Activated CD4-positive, alpha-beta T cell treated with anti-CD3 and anti-CD28 coated beads, Interleukin-2, amount 10 ng/mL, durations not matched to agents 24 days and 14 days (primary cell): ENCODE measurements at regions not wholly inside any gene's neighbourhood (a gene's known extent, or its start where the extent isn't known, plus 50 kb on each side); places are given as distances from the start of the nearest gene placed in this dataset.

Source experiments
- DNase-seq: peaks from one replicate; pipeline ENCODE4 v3.0.0; 2022
- H3K27ac Mint-ChIP-seq: one replicate; pipeline ENCODE4 v1.8.0; 2022; ENCODE audit warnings: mild to moderate bottlenecking, mixed read lengths
- H3K27me3 Mint-ChIP-seq: one replicate; pipeline ENCODE4 v1.8.0; 2022; ENCODE audit warnings: mixed read lengths
- H3K36me3 Mint-ChIP-seq: one replicate; pipeline ENCODE4 v1.8.0; 2022; ENCODE audit warnings: low read depth, mild to moderate bottlenecking, mixed read lengths
- H3K4me1 Mint-ChIP-seq: one replicate; pipeline ENCODE4 v1.8.0; 2021; ENCODE audit warnings: mixed read lengths
- H3K4me3 Mint-ChIP-seq: one replicate; pipeline ENCODE4 v1.8.0; 2022; ENCODE audit warnings: mild to moderate bottlenecking, moderate library complexity, mixed read lengths
- H3K9me3 Mint-ChIP-seq: one replicate; pipeline ENCODE4 v1.8.0; 2021; ENCODE audit warnings: mixed read lengths
- intact Hi-C: fragments of 100-400 bp; cut with micrococcal nuclease; formaldehyde crosslinking; loops from one replicate; pipeline ENCODE4 v1.15.1; 2023

GRCh38 chr3:127392156-127392490 is 104.3 kb upstream of the PRR20G start:
- intact Hi-C loops: no loop called here
- Mint-ChIP-seq H3K36me3 (no peaks in the 10 kb centered on the region), H3K9me3 (no peaks in the 10 kb centered on the region), H3K4me1 (no peaks in the 10 kb centered on the region), H3K4me3 (no peak overlapping the region), H3K27me3 (peaks cover 7% of the 10 kb centered on the region), H3K27ac (no peak overlapping the region)
- no peak for DNase-seq

GRCh38 chr3:127391436-127392155 is 103.8 kb upstream of the PRR20G start:
- Mint-ChIP-seq H3K36me3 (no peaks in the 10 kb centered on the region), H3K27ac (no peak overlapping the region), H3K27me3 (peaks cover 6% of the 10 kb centered on the region), H3K4me3 (no peak overlapping the region), H3K4me1 (no peaks in the 10 kb centered on the region), H3K9me3 (no peaks in the 10 kb centered on the region)
- intact Hi-C loops: no loop called here
- DNase-seq: no peak

DNA sequence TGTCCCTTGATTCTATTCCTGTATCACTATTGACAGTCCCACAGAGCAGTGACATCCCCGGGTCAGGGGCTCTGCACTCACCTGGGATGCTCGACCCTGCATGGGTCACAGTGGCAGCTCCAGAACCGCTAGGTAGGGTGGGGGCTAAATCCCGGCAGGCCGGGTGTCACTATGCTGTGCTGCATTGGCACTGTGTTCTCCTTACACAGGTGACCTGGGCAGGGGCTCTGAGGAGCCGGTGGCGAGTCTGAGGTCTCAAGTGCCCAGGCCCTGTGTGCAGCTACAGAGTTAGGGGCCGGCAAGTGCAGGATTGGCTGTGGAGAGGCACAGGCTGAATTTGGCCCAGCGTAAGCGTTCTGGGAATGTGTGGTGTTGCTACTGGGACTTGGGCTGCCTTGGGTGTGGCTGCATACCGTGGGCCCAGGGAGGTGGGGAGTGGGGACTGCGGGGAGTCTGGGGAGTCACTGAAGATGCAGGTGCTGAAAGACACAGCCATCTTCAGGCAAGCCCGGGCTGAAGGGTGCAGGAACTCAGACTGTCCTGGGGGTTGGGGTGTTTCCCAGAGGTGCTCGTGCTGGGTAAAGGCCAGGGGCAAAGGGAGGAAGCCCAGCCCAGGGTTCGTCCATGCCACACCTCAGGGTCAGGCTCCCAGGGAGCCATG is 102.6 kb upstream of the PRR20G start:
- intact Hi-C loops: no loop called here
- no peak for DNase-seq

GRCh38 chr3:127389913-127390312 is 102.1 kb upstream of the PRR20G start:
- Mint-ChIP-seq H3K4me3 (no peak overlapping the region), H3K36me3 (no peaks in the 10 kb centered on the region), H3K4me1 (no peaks in the 10 kb centered on the region), H3K9me3 (no peaks in the 10 kb centered on the region), H3K27ac (no peak overlapping the region), H3K27me3 (no peaks in the 10 kb centered on the region)
- DNase-seq: no peak
- intact Hi-C loops: no loop called here

More for the DNA sequence above, 102.6 kb upstream of the PRR20G start:
- H3K27ac Mint-ChIP-seq: no peak overlapping the region
- no peaks in the 10 kb centered on the region for H3K4me1 Mint-ChIP-seq
- no peaks in the 10 kb centered on the region for H3K9me3 Mint-ChIP-seq
- H3K27me3 Mint-ChIP-seq: no peaks in the 10 kb centered on the region
- no peak overlapping the region for H3K4me3 Mint-ChIP-seq
- no peaks in the 10 kb centered on the region for H3K36me3 Mint-ChIP-seq

- Mint-ChIP-seq H3K36me3 (no peaks in the 10 kb centered on the region), H3K4me3 (no peak overlapping the region), H3K4me1 (no peaks in the 10 kb centered on the region), H3K27me3 (no peaks in the 10 kb centered on the region), H3K27ac (no peak overlapping the region), H3K9me3 (no peaks in the 10 kb centered on the region)
- intact Hi-C loops: no loop called here
- DNase-seq: no peak
Observed at GRCh38 chr3:127389420-127389819, 101.6 kb upstream of the PRR20G start.

- no peaks in the 10 kb centered on the region for H3K36me3 Mint-ChIP-seq
- intact Hi-C loops: no loop called here
- no peak overlapping the region for H3K27ac Mint-ChIP-seq
- H3K4me1 Mint-ChIP-seq: no peaks in the 10 kb centered on the region
- no peaks in the 10 kb centered on the region for H3K9me3 Mint-ChIP-seq
- DNase-seq: no peak
- H3K4me3 Mint-ChIP-seq: no peak overlapping the region
- no peaks in the 10 kb centered on the region for H3K27me3 Mint-ChIP-seq
Observed at GRCh38 chr3:127388427-127388826, 100.6 kb upstream of the PRR20G start.

- H3K9me3 Mint-ChIP-seq: no peaks in the 10 kb centered on the region
- H3K27me3 Mint-ChIP-seq: no peaks in the 10 kb centered on the region
- no peak for DNase-seq
- H3K4me3 Mint-ChIP-seq: no peak overlapping the region
- intact Hi-C loops: no loop called here
- no peaks in the 10 kb centered on the region for H3K4me1 Mint-ChIP-seq
- no peak overlapping the region for H3K27ac Mint-ChIP-seq
- H3K36me3 Mint-ChIP-seq: no peaks in the 10 kb centered on the region
Observed at GRCh38 chr3:127387556-127388153, 99.8 kb upstream of the PRR20G start.

GRCh38 chr3:127387119-127387518 is 99.3 kb upstream of the PRR20G start:
- DNase-seq: no peak
- Mint-ChIP-seq H3K36me3 (no peaks in the 10 kb centered on the region), H3K4me1 (no peaks in the 10 kb centered on the region), H3K9me3 (no peaks in the 10 kb centered on the region), H3K4me3 (no peak overlapping the region), H3K27ac (no peak overlapping the region), H3K27me3 (no peaks in the 10 kb centered on the region)
- intact Hi-C loops: no loop called here

- no peak for DNase-seq
- Mint-ChIP-seq H3K4me3 (no peak overlapping the region), H3K27me3 (no peaks in the 10 kb centered on the region), H3K36me3 (no peaks in the 10 kb centered on the region), H3K27ac (no peak overlapping the region), H3K9me3 (no peaks in the 10 kb centered on the region), H3K4me1 (no peaks in the 10 kb centered on the region)
- intact Hi-C loops: no loop called here
Observed at GRCh38 chr3:127386490-127386889, 98.6 kb upstream of the PRR20G start.

- DNase-seq: no peak
- H3K36me3 Mint-ChIP-seq: no peaks in the 10 kb centered on the region
- no peaks in the 10 kb centered on the region for H3K9me3 Mint-ChIP-seq
- intact Hi-C loops: no loop called here
- H3K27ac Mint-ChIP-seq: no peak overlapping the region
- no peak overlapping the region for H3K4me3 Mint-ChIP-seq
- H3K4me1 Mint-ChIP-seq: no peaks in the 10 kb centered on the region
- peaks cover 1% of the 10 kb centered on the region for H3K27me3 Mint-ChIP-seq
Observed at GRCh38 chr3:127385540-127385870, 97.7 kb upstream of the PRR20G start.

DNA sequence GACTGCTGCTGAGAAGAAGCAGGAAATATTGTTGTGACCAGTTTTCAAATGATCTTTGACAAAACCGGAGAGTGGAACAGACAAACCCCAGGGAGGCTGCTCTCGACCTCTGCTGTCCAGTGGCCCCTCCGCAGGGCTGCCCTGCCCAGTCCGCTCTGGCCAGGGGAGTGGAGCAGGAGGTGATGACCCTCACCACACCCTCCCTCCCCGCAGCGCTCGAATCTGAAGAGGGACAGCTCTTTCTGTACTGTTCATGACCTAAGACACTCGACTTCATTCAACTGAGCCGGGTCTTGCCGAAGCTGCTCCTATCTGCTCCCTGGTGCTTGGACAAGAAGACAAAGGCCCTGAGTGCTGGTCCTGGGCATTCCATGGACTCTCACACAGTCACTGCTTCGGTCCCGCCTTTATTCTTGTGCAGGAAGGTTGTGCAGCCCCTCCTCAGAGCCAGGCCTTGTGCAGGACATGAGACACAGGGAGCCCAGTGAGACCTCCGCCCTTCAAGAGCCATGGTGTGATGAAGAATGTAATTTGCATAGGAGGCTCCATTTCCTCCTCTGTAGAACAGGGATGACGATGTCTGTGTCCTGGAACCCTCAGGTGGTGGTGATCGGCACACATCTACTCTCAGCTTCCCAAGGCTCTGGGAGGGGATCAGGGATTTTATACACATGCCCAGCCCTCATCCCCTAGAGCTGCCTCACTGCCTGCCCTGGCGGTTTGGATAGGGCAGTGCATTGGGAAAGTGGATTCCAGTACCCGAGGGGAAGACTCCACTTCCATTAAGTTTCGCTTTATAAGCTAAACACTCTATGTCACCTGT is 97.1 kb upstream of the PRR20G start:
- DNase-seq: no peak
- Mint-ChIP-seq H3K9me3 (no peaks in the 10 kb centered on the region), H3K27me3 (peaks cover 1% of the 10 kb centered on the region), H3K4me1 (no peaks in the 10 kb centered on the region), H3K4me3 (no peak overlapping the region), H3K36me3 (no peaks in the 10 kb centered on the region), H3K27ac (no peak overlapping the region)
- intact Hi-C loops: no loop called here

DNA sequence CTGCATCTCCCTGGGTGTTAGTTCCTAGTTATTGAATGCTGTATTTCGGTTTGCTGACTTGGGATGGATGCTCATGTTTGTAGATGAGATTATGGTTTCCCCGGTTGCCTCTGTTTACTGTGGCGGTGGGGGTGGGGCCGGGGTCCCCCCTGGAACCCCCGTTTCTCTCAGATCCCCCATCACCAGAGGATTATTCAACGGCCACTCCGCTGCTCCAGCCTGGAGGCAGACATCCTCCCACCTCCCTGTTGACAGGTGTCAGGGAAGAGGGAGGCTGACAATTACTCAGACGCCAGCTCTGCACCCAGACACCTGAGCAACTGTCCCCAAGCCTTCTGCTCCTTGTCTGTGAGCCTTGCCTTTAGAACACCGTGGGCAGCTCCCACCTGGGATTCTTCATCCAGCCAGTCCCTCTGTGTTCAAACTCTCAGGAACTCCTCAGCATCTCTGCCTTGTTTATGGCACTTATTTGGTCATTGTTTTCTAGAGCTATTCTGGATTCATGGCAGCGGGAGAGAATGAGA is 95.9 kb upstream of the PRR20G start:
- no peaks in the 10 kb centered on the region for H3K4me1 Mint-ChIP-seq

GRCh38 chr3:127377801-127378655 is 90.2 kb upstream of the PRR20G start:
- no peak overlapping the region for H3K4me3 Mint-ChIP-seq
- DNase-seq: no peak
- H3K27me3 Mint-ChIP-seq: peaks cover 1% of the 10 kb centered on the region
- no peak overlapping the region for H3K27ac Mint-ChIP-seq
- no peaks in the 10 kb centered on the region for H3K4me1 Mint-ChIP-seq
- H3K9me3 Mint-ChIP-seq: no peaks in the 10 kb centered on the region
- intact Hi-C loops: no loop called here
- H3K36me3 Mint-ChIP-seq: no peaks in the 10 kb centered on the region

More for the DNA sequence above, 95.9 kb upstream of the PRR20G start:
- DNase-seq: no peak
- H3K36me3 Mint-ChIP-seq: no peaks in the 10 kb centered on the region
- H3K27me3 Mint-ChIP-seq: peaks cover 1% of the 10 kb centered on the region
- no peaks in the 10 kb centered on the region for H3K9me3 Mint-ChIP-seq
- H3K4me3 Mint-ChIP-seq: no peak overlapping the region
- intact Hi-C loops: no loop called here
- no peak overlapping the region for H3K27ac Mint-ChIP-seq
